Left cardiac atrium (tissue), 4 donors: ENCODE measurements at regions not wholly inside any gene's neighbourhood (a gene's known extent, or its start where the extent isn't known, plus 50 kb on each side); places are given as distances from the start of the nearest gene placed in this dataset.

ENCODE experiments used
- ATAC-seq, 2 donors: fragments of 200-7000 bp; cut with Tn5 transposase; one replicate each; pipeline ENCODE4 v1.9.1; 2020; ENCODE audit warnings: mild to moderate bottlenecking in 2 of 2, moderate library complexity in 2 of 2
- DNase-seq: peaks from one replicate; pipeline ENCODE4 v3.0.0-alpha.2; 2020
- intact Hi-C, 2 donors: fragments of 100-400 bp; cut with DNase I; formaldehyde crosslinking; loops; one replicate each; pipeline versions ENCODE4 v1.14.1 to v1.15.1; 2022 to 2023
- donor health status: DM: no; HTN: yes; CAD: no.
- donor health status: DM: no; HTN: yes; CAD: no; lungs with severe emphysema.
- donor health status: DM: yes; HTN: yes; CAD: no.
- donor health status: Dilated cardiomyopathy.

GRCh38 chr2:2751715-2752315 lies 420.7 kb upstream of the MYT1L start:
- intact Hi-C loops = no loop called here
- no peak for DNase-seq

GRCh38 chr2:2750867-2751714 lies 420.0 kb upstream of the MYT1L start:
- ATAC-seq (no peak), DNase-seq (no peak)
- intact Hi-C loops = no loop called here

More at GRCh38 chr2:2751715-2752315, 420.7 kb upstream of the MYT1L start:
- ATAC-seq = no peak

GRCh38 chr2:2749206-2749598 lies 418.1 kb upstream of the MYT1L start:
- intact Hi-C loops = no loop called here
- DNase-seq (no peak), ATAC-seq (no peak)

- intact Hi-C loops = no loop called here
- ATAC-seq (no peak), DNase-seq (no peak)
Measured at GRCh38 chr2:2748399-2749205, 417.5 kb upstream of the MYT1L start.

GRCh38 chr2:2747797-2748301 lies 416.8 kb upstream of the MYT1L start:
- intact Hi-C loops = no loop called here
- DNase-seq (no peak), ATAC-seq (no peak)

GRCh38 chr2:2746731-2747130 lies 415.7 kb upstream of the MYT1L start:
- intact Hi-C loops = no loop called here
- no peak for ATAC-seq
- DNase-seq = no peak

GRCh38 chr2:2744958-2745715 lies 414.1 kb upstream of the MYT1L start:
- ATAC-seq (no peak), DNase-seq (no peak)
- intact Hi-C loops = no loop called here

- intact Hi-C loops = no loop called here
- DNase-seq (no peak), ATAC-seq (no peak)
Measured at GRCh38 chr2:2744107-2744506, 413.0 kb upstream of the MYT1L start.

- ATAC-seq = peak; percentile 95 to 99
- intact Hi-C loops = no loop called here
- peak; percentile 83 for DNase-seq
Measured at GRCh38 chr2:2743164-2743571, 412.1 kb upstream of the MYT1L start.

- ATAC-seq = peak in 1 of 2 donors; percentile 54
Measured at GRCh38 chr2:2742726-2743125, 411.7 kb upstream of the MYT1L start.

GRCh38 chr2:2740238-2740775 lies 409.2 kb upstream of the MYT1L start:
- intact Hi-C loops = no loop called here
- no peak for DNase-seq
- no peak for ATAC-seq

More at GRCh38 chr2:2742726-2743125, 411.7 kb upstream of the MYT1L start:
- no peak for DNase-seq
- intact Hi-C loops = no loop called here

GRCh38 chr2:2739231-2739795 lies 408.2 kb upstream of the MYT1L start:
- ATAC-seq (no peak), DNase-seq (no peak)
- intact Hi-C loops = no loop called here

- DNase-seq (no peak), ATAC-seq (no peak)
- intact Hi-C loops = no loop called here
Measured at GRCh38 chr2:2738684-2739083, 407.6 kb upstream of the MYT1L start.

GRCh38 chr2:2738276-2738675 lies 407.2 kb upstream of the MYT1L start:
- no peak for ATAC-seq
- intact Hi-C loops = no loop called here
- no peak for DNase-seq

GRCh38 chr2:2735041-2735440 lies 404.0 kb upstream of the MYT1L start:
- ATAC-seq (no peak), DNase-seq (no peak)
- intact Hi-C loops = no loop called here

- no peak for ATAC-seq
- no peak for DNase-seq
- intact Hi-C loops = no loop called here
Measured at GRCh38 chr2:2734308-2734707, 403.2 kb upstream of the MYT1L start.

GRCh38 chr2:2733818-2734217 lies 402.7 kb upstream of the MYT1L start:
- intact Hi-C loops = no loop called here
- ATAC-seq = no peak
- DNase-seq = no peak

- ATAC-seq = no peak
- intact Hi-C loops = no loop called here
- no peak for DNase-seq
Measured at GRCh38 chr2:2732331-2733119, 401.4 kb upstream of the MYT1L start.
